K562 (cell line): ENCODE measurements at regions not wholly inside any gene's neighbourhood (a gene's known extent, or its start where the extent isn't known, plus 50 kb on each side); places are given as distances from the start of the nearest gene placed in this dataset.

Experiments used
- ATF2 ChIP-seq: sonication (generic); formaldehyde crosslinking; IDR thresholded peaks from 2 replicates; pipeline ENCODE4 v1.8.1; 2022; ENCODE audit warnings: missing genetic modification reagents
- ESRRA ChIP-seq: fragments of 450-650 bp; IDR thresholded peaks from 2 replicates; pipeline ENCODE4 v1.6.1; 2014; ENCODE audit warnings: low read depth, mild to moderate bottlenecking, moderate library complexity, borderline replicate concordance
- ZFP36 ChIP-seq: fragments of 150-350 bp; IDR thresholded peaks from 2 replicates; pipeline ENCODE4 v1.6.1; 2018; ENCODE audit warnings: low read length, low read depth; ENCODE audit not compliant: partially characterized antibody
- ZZZ3 ChIP-seq: fragments of 450-650 bp; IDR thresholded peaks from 2 replicates; pipeline ENCODE4 v1.6.1; 2016; ENCODE audit warnings: antibody characterized with exemption, mild to moderate bottlenecking, moderate library complexity

- TF ChIP-seq ZZZ3 (no peak), ZFP36 (no peak), ESRRA (no peak), ATF2 (CRISPR knock-in tag) (no peak)
These were observed 191.8 kb downstream of the KDR start for GRCh38 chr4:54933579-54933978.
